Calu3 (cell line): ENCODE measurements at regions not wholly inside any gene's neighbourhood (a gene's known extent, or its start where the extent isn't known, plus 50 kb on each side); places are given as distances from the start of the nearest gene placed in this dataset.

Experiments used
- BruUV-seq: library from RNA; stranded (reverse); fragments of 400-500 nt; replicated peaks from 2 replicates; lab custom pipeline; 2021; lab: Mats Ljungman, UMichigan
- CTCF ChIA-PET: fragments of 300-600 bp; sonication (Branson Sonifier 250); formaldehyde crosslinking; loops from one replicate; lab custom pipeline; 2022; ENCODE audit warnings: antibody characterized with exemption; lab: Charles Lee
- DNase-seq: peaks from one replicate; pipeline ENCODE4 v3.0.0; 2022
- H3K27ac Mint-ChIP-seq: one replicate; pipeline ENCODE4 v1.8.0; 2022; ENCODE audit warnings: mixed read lengths; ENCODE audit not compliant: unreplicated experiment
- H3K27me3 Mint-ChIP-seq: one replicate; pipeline ENCODE4 v1.8.0; 2022; ENCODE audit warnings: mixed read lengths; ENCODE audit not compliant: unreplicated experiment
- H3K36me3 Mint-ChIP-seq: one replicate; pipeline ENCODE4 v1.8.0; 2022; ENCODE audit warnings: mild to moderate bottlenecking, moderate library complexity, mixed read lengths; ENCODE audit not compliant: insufficient read depth, unreplicated experiment
- H3K4me1 Mint-ChIP-seq: one replicate; pipeline ENCODE4 v1.8.0; 2022; ENCODE audit warnings: mild to moderate bottlenecking, low read depth, mixed read lengths; ENCODE audit not compliant: unreplicated experiment
- H3K4me3 Mint-ChIP-seq: one replicate; pipeline ENCODE4 v1.8.0; 2022; ENCODE audit warnings: mild to moderate bottlenecking, low read depth, moderate library complexity, mixed read lengths; ENCODE audit not compliant: unreplicated experiment
- H3K9me3 Mint-ChIP-seq: one replicate; pipeline ENCODE4 v1.8.0; 2022; ENCODE audit warnings: low read depth, mixed read lengths; ENCODE audit not compliant: unreplicated experiment
- CTCF ChIP-seq: fragments of 200-600 bp; IDR thresholded peaks from one replicate; pipeline ENCODE4 v1.8.0; 2022; ENCODE audit warnings: antibody characterized with exemption; ENCODE audit not compliant: unreplicated experiment
- intact Hi-C: fragments of 100-400 bp; cut with micrococcal nuclease; formaldehyde crosslinking; loops from one replicate; pipeline ENCODE4 v1.10.0; 2022; ENCODE audit not compliant: unreplicated experiment

GRCh38 chr4:56247646-56248045 is 139.6 kb downstream of the AASDH start:
- Mint-ChIP-seq H3K27me3 (no peaks in the 10 kb centered on the region), H3K4me1 (peaks cover 21% of the 10 kb centered on the region), H3K9me3 (no peaks in the 10 kb centered on the region), H3K4me3 (no peak overlapping the region), H3K36me3 (no peaks in the 10 kb centered on the region), H3K27ac (no peak overlapping the region)
- DNase-seq: no peak
- intact Hi-C loops: no loop called here
- TF ChIP-seq CTCF: no peak
- BruUV-seq: no TSS peak
- CTCF ChIA-PET: no interaction called here

GRCh38 chr4:56246233-56246610 is 141.1 kb downstream of the AASDH start:
- Mint-ChIP-seq H3K4me1 (peaks cover 35% of the 10 kb centered on the region), H3K27me3 (no peaks in the 10 kb centered on the region), H3K9me3 (no peaks in the 10 kb centered on the region), H3K27ac (no peak overlapping the region), H3K4me3 (no peak overlapping the region), H3K36me3 (no peaks in the 10 kb centered on the region)
- no peak for TF ChIP-seq CTCF
- BruUV-seq: no TSS peak
- intact Hi-C loops: no loop called here
- CTCF ChIA-PET: no interaction called here
- DNase-seq: no peak

GRCh38 chr4:56245547-56246232 is 141.6 kb downstream of the AASDH start:
- Mint-ChIP-seq H3K9me3 (no peaks in the 10 kb centered on the region), H3K36me3 (no peaks in the 10 kb centered on the region), H3K27me3 (no peaks in the 10 kb centered on the region), H3K4me3 (no peak overlapping the region), H3K27ac (no peak overlapping the region), H3K4me1 (peaks cover 41% of the 10 kb centered on the region)
- intact Hi-C loops: no loop called here
- CTCF ChIA-PET: no interaction called here
- no TSS peak for BruUV-seq
- DNase-seq: no peak
- TF ChIP-seq CTCF: no peak

GRCh38 chr4:56244681-56245080 is 142.6 kb downstream of the AASDH start:
- intact Hi-C loops: no loop called here
- Mint-ChIP-seq H3K36me3 (no peaks in the 10 kb centered on the region), H3K9me3 (no peaks in the 10 kb centered on the region), H3K4me1 (peaks cover 44% of the 10 kb centered on the region), H3K27ac (no peak overlapping the region), H3K4me3 (no peak overlapping the region), H3K27me3 (no peaks in the 10 kb centered on the region)
- BruUV-seq: no TSS peak
- no peak for TF ChIP-seq CTCF
- no peak for DNase-seq
- CTCF ChIA-PET: no interaction called here
